SU-DHL-6 (cell line): ENCODE measurements at regions not wholly inside any gene's neighbourhood (a gene's known extent, or its start where the extent isn't known, plus 50 kb on each side); places are given as distances from the start of the nearest gene placed in this dataset.

Experiments
- CTCF ChIP-seq: fragments of 200-600 bp; sonication (generic); IDR thresholded peaks from one replicate; pipeline ENCODE4 v1.5.1; 2017; ENCODE audit warnings: antibody characterized with exemption, mild to moderate bottlenecking, low read length, moderate library complexity; ENCODE audit not compliant: insufficient read depth, poor library complexity, severe bottlenecking
- EZH2phosphoT487 ChIP-seq: fragments of 200-600 bp; sonication (generic), shearing (Covaris generic); conservative IDR thresholded peaks from 2 replicates; pipeline ENCODE4 v1.6.1; 2018; ENCODE audit warnings: mild to moderate bottlenecking, antibody characterized with exemption, low read length, moderate library complexity, mixed read lengths

DNA sequence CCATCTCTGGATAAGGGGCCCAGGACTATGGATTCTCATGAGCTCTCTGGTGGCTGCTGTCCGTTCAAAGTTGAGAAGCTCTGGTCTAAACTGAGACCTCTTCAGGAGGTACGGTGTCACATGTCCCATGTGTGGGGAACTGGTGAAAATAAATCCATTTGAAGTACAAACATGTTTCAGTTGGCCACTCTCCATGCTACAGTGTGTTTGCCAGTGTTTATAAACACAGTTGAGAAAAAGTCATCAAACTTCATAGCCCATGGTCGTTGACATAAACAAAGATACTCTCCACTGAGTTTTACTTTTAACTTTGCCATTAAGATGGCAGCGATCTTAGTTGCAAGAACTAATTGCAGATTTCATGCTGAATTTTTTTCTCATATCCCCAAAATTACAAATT, 72.8 kb downstream of the PSMG1 start:
- TF ChIP-seq CTCF (no peak), EZH2phosphoT487 (no peak)
